RWPE2 (cell line): ENCODE measurements at regions not wholly inside any gene's neighbourhood (a gene's known extent, or its start where the extent isn't known, plus 50 kb on each side); places are given as distances from the start of the nearest gene placed in this dataset.

Experiments
- ATAC-seq: fragments of 200-7000 bp; cut with Tn5 transposase; 3 replicates; pipeline ENCODE4 v1.9.1; 2021; ENCODE audit warnings: low read depth
- DNase-seq: peaks from one replicate; pipeline ENCODE4 v3.0.0-alpha.2; 2020; ENCODE audit warnings: low spot score
- H3K27ac ChIP-seq: fragments of 450-650 bp; 2 replicates; pipeline ENCODE4 v1.5.1; 2017; ENCODE audit warnings: mild to moderate bottlenecking; ENCODE audit not compliant: poor library complexity, severe bottlenecking
- H3K27me3 ChIP-seq: fragments of 250-450 bp; sonication (Bioruptor Pico); 2 replicates; pipeline ENCODE4 v1.5.1; 2021; ENCODE audit warnings: mild to moderate bottlenecking, moderate library complexity; ENCODE audit not compliant: insufficient read depth, poor library complexity, severe bottlenecking
- H3K36me3 ChIP-seq: fragments of 250-450 bp; sonication (Bioruptor Pico); 2 replicates; pipeline ENCODE4 v1.5.1; 2020; ENCODE audit warnings: low read depth, mild to moderate bottlenecking, moderate library complexity
- H3K4me1 ChIP-seq: fragments of 250-450 bp; sonication (Bioruptor Pico); 2 replicates; pipeline ENCODE4 v1.5.1; 2021; ENCODE audit warnings: mild to moderate bottlenecking, moderate library complexity; ENCODE audit not compliant: insufficient read depth, poor library complexity, severe bottlenecking
- H3K4me3 ChIP-seq: fragments of 250-450 bp; sonication (Bioruptor Pico); 2 replicates; pipeline ENCODE4 v1.5.1; 2021; ENCODE audit warnings: mild to moderate bottlenecking, moderate library complexity; ENCODE audit not compliant: severe bottlenecking
- H3K9me3 ChIP-seq: fragments of 250-450 bp; sonication (Bioruptor Pico); 2 replicates; pipeline ENCODE4 v1.5.1; 2021; ENCODE audit warnings: mild to moderate bottlenecking, moderate library complexity; ENCODE audit not compliant: severe bottlenecking
- TF ChIP-seq, protein P1 (sequence below): fragments of 450-650 bp; IDR thresholded peaks from one replicate; pipeline ENCODE4 v1.5.1; 2017; ENCODE audit warnings: mild to moderate bottlenecking, moderate library complexity; ENCODE audit not compliant: poor library complexity, severe bottlenecking

DNA sequence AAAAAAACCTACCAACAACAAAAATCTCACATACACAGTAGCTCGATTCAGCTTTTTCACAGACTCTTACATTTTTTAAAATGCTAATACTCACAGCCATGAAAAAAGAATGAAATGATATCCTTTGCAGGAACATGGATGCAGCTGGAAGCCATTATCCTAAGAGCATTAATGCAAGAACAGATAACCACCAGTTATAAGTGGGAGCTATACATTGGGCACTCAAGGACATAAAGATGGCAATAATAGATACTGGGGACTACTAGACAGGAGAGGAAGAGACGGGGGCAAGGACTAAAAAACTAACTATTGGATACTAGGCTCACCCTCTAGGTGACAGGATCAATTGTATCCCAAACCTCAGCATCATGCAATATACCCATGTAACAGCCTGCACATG is 90.3 kb upstream of the CCNH start:
- Histone ChIP-seq H3K27me3 (peaks cover 7% of the 10 kb centered on the region), H3K4me1 (no peaks in the 10 kb centered on the region), H3K4me3 (no peak overlapping the region), H3K9me3 (no peaks in the 10 kb centered on the region), H3K36me3 (no peaks in the 10 kb centered on the region), H3K27ac (no peak overlapping the region)
- DNase-seq (no peak), ATAC-seq (no peak)
- TF ChIP-seq, protein P1, sequence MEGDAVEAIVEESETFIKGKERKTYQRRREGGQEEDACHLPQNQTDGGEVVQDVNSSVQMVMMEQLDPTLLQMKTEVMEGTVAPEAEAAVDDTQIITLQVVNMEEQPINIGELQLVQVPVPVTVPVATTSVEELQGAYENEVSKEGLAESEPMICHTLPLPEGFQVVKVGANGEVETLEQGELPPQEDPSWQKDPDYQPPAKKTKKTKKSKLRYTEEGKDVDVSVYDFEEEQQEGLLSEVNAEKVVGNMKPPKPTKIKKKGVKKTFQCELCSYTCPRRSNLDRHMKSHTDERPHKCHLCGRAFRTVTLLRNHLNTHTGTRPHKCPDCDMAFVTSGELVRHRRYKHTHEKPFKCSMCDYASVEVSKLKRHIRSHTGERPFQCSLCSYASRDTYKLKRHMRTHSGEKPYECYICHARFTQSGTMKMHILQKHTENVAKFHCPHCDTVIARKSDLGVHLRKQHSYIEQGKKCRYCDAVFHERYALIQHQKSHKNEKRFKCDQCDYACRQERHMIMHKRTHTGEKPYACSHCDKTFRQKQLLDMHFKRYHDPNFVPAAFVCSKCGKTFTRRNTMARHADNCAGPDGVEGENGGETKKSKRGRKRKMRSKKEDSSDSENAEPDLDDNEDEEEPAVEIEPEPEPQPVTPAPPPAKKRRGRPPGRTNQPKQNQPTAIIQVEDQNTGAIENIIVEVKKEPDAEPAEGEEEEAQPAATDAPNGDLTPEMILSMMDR = no peak

DNA sequence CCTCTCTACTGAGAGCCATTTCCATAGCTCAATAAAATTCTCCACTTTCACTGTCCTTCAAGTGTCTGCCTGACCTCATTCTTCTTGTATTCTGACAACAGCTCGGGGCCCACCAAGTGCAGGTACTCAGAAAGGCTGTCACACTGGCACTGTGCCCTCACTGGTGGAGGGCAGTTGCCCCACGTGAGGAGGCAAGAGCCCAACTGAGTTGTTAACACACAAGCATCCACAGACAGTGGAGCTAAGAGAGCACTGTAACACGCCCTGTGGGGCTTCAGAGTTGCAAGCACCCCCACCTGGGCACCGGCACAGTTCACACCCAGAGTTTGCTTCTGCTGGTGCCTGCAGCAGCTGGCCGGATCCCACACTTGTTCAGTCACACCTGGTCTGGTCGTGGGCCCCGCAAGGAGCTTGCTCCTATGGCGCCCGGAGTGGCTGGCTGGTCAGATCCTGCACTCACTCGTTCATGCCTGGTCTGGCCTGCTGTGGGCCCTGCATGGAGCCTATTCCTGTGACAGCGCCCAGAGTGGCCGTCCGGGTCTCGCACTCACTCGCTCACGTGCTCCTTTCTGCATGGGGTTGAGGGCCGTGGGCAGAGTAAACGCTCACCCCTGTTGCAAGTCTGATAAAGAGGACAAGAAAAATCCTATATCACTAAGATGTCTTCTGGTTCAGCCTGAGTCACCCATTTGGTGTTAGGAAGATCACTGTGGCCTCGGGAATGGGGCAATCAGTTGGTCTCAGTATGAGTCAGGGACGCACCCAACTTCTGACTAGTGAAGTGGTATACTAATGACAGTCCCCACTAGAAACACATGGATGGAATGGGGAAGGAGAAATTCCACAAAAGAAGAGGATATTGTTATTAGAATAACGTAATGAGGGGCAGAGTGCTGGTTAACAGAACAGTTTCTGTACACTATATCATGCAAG is 87.0 kb upstream of the CCNH start:
- TF ChIP-seq, protein P1 = no peak
- Histone ChIP-seq H3K4me1 (no peaks in the 10 kb centered on the region), H3K9me3 (no peaks in the 10 kb centered on the region), H3K4me3 (no peak overlapping the region), H3K36me3 (no peaks in the 10 kb centered on the region), H3K27me3 (peaks cover 7% of the 10 kb centered on the region), H3K27ac (no peak overlapping the region)
- ATAC-seq (peak; percentile 73), DNase-seq (peak; percentile 59)
